Type B pancreatic cell (in vitro differentiated cells): ENCODE measurements at regions not wholly inside any gene's neighbourhood (a gene's known extent, or its start where the extent isn't known, plus 50 kb on each side); places are given as distances from the start of the nearest gene placed in this dataset.
"Not testable (repeated sequence)": the region's sequence is repeated elsewhere in the genome, so short reads cannot be mapped to it uniquely, and the experiment has no call there.

Experiments used
- DNase-seq: peaks from one replicate; pipeline ENCODE4 v3.0.0; 2021; ENCODE audit warnings: mixed read lengths; ENCODE audit not compliant: unreplicated experiment; ENCODE audit errors: extremely low spot score
- H3K27ac Mint-ChIP-seq: 2 replicates; pipeline ENCODE4 v1.8.0; 2021; ENCODE audit warnings: mild to moderate bottlenecking, mixed read lengths
- H3K27me3 Mint-ChIP-seq: 2 replicates; pipeline ENCODE4 v1.8.0; 2021; ENCODE audit warnings: mixed read lengths
- H3K36me3 Mint-ChIP-seq: 2 replicates; pipeline ENCODE4 v1.8.0; 2021; ENCODE audit warnings: mixed read lengths
- H3K4me1 Mint-ChIP-seq: one replicate; pipeline ENCODE4 v1.8.0; 2021; ENCODE audit warnings: mixed read lengths; ENCODE audit not compliant: unreplicated experiment
- H3K4me3 Mint-ChIP-seq: 2 replicates; pipeline ENCODE4 v1.8.0; 2021; ENCODE audit warnings: mild to moderate bottlenecking, mixed read lengths
- H3K9me3 Mint-ChIP-seq: 2 replicates; pipeline ENCODE4 v1.8.0; 2021; ENCODE audit warnings: mixed read lengths
- TF ChIP-seq, protein P1 (sequence below): fragments of 200-600 bp; sonication (generic); conservative IDR thresholded peaks from 2 replicates; pipeline ENCODE4 v1.5.0; 2021; ENCODE audit warnings: antibody characterized with exemption, mild to moderate bottlenecking

GRCh38 chr5:166909926-166910325 lies 1381.5 kb upstream of the WWC1 start:
- no peak overlapping the region for H3K27ac Mint-ChIP-seq
- peaks cover 8% of the 10 kb centered on the region for H3K27me3 Mint-ChIP-seq
- H3K9me3 Mint-ChIP-seq, result no peaks in the 10 kb centered on the region
- TF ChIP-seq, protein P1, sequence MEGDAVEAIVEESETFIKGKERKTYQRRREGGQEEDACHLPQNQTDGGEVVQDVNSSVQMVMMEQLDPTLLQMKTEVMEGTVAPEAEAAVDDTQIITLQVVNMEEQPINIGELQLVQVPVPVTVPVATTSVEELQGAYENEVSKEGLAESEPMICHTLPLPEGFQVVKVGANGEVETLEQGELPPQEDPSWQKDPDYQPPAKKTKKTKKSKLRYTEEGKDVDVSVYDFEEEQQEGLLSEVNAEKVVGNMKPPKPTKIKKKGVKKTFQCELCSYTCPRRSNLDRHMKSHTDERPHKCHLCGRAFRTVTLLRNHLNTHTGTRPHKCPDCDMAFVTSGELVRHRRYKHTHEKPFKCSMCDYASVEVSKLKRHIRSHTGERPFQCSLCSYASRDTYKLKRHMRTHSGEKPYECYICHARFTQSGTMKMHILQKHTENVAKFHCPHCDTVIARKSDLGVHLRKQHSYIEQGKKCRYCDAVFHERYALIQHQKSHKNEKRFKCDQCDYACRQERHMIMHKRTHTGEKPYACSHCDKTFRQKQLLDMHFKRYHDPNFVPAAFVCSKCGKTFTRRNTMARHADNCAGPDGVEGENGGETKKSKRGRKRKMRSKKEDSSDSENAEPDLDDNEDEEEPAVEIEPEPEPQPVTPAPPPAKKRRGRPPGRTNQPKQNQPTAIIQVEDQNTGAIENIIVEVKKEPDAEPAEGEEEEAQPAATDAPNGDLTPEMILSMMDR, result no peak
- no peak for DNase-seq
- no peaks in the 10 kb centered on the region for H3K36me3 Mint-ChIP-seq
- no peaks in the 10 kb centered on the region for H3K4me1 Mint-ChIP-seq
- H3K4me3 Mint-ChIP-seq, result no peak overlapping the region

DNA sequence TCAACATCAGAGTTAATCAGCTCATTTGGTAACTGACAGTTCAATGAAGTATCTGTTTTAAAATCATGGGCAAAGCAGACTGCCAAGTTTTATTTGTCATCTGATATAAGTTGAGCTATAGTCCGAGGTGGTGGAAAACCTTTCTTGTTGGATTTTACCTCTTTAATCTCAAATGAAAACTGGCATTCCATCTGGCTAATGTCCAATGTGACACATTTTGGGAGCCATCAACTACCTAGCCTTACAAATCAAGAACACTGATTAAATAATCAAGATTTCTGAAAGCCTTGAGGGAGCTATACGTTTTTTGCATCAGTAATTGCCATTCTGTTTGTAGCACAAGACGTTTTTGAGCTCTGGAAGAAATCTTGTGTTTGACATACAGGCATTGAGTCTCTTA lies 1380.5 kb upstream of the WWC1 start:
- peaks cover 8% of the 10 kb centered on the region for H3K27me3 Mint-ChIP-seq
- H3K9me3 Mint-ChIP-seq, result no peaks in the 10 kb centered on the region
- no peak overlapping the region for H3K4me3 Mint-ChIP-seq
- no peak overlapping the region for H3K27ac Mint-ChIP-seq
- no peaks in the 10 kb centered on the region for H3K36me3 Mint-ChIP-seq
- TF ChIP-seq, protein P1, result no peak
- H3K4me1 Mint-ChIP-seq, result no peaks in the 10 kb centered on the region
- DNase-seq, result no peak

DNA sequence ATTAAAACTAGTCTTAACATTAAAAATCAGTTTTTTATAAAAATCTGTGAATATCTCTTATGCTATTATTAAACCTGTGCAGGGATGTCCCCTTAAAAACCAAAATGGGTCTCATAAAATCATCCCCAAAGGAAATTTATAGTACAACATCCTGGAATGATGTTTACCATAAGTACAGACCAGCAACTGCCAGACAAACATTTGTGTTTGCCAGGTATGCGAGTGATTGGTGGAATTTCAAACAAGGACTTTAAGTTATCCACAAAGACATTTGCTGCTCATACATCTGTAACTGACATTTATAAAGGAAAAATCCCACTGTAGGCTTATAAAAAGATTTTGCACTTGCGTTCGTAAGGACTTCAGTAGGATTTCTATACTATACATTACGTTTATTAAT lies 1375.4 kb upstream of the WWC1 start:
- no peak for DNase-seq
- Mint-ChIP-seq H3K36me3 (no peaks in the 10 kb centered on the region), H3K4me1 (no peaks in the 10 kb centered on the region), H3K27ac (no peak overlapping the region), H3K9me3 (no peaks in the 10 kb centered on the region), H3K4me3 (no peak overlapping the region), H3K27me3 (no peaks in the 10 kb centered on the region)
- TF ChIP-seq, protein P1, result no peak

DNA sequence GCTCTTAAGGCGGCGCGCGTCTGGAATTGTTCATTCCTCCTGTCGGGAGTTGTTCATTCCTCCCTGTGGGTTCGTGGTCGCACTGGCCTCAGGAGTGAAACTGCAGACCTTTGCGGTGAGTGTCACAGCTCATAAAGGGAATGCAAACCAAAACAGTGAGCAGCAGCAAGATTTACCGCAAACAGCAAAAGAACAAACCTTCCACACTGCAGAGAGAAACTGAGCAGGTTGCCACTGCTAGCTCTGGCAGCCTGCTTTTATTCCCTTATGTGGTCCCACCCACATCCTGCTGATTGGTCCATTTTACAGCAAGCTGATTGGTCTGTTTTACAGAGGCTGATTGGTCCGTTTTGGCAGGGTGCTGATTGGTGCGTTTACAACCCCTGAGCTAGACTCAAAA lies 1365.3 kb upstream of the WWC1 start:
- Mint-ChIP-seq H3K4me3 (no peak overlapping the region), H3K27ac (no peak overlapping the region), H3K4me1 (no peaks in the 10 kb centered on the region), H3K9me3 (peaks cover 5% of the 10 kb centered on the region), H3K27me3 (no peaks in the 10 kb centered on the region), H3K36me3 (no peaks in the 10 kb centered on the region)
- TF ChIP-seq, protein P1, result no peak
- DNase-seq, result no peak

- not testable (repeated sequence) for DNase-seq, H3K27me3 Mint-ChIP-seq, H3K4me3 Mint-ChIP-seq, H3K27ac Mint-ChIP-seq, H3K36me3 Mint-ChIP-seq, H3K4me1 Mint-ChIP-seq, H3K9me3 Mint-ChIP-seq
Observed at GRCh38 chr5:166926806-166927475, 1364.5 kb upstream of the WWC1 start.

GRCh38 chr5:166936351-166936750 lies 1355.1 kb upstream of the WWC1 start:
- no peak for DNase-seq
- Mint-ChIP-seq H3K9me3 (peaks cover 4% of the 10 kb centered on the region), H3K4me1 (peaks cover 4% of the 10 kb centered on the region), H3K27me3 (no peaks in the 10 kb centered on the region), H3K27ac (no peak overlapping the region), H3K4me3 (no peak overlapping the region), H3K36me3 (no peaks in the 10 kb centered on the region)
- TF ChIP-seq, protein P1, result no peak
